K562 (cell line): ENCODE measurements at regions not wholly inside any gene's neighbourhood (a gene's known extent, or its start where the extent isn't known, plus 50 kb on each side); places are given as distances from the start of the nearest gene placed in this dataset.
"Not testable (repeated sequence)": the region's sequence is repeated elsewhere in the genome, so short reads cannot be mapped to it uniquely, and the experiment has no call there.

Source experiments
- ATAC-seq: fragments of 200-7000 bp; cut with Tn5 transposase; 3 replicates; pipeline ENCODE4 v1.9.1; 2020; ENCODE audit warnings: moderate library complexity
- BruUV-seq: library from RNA; stranded (reverse); fragments of 400-500 nt; replicated peaks from 2 replicates; lab custom pipeline; 2021; lab: Mats Ljungman, UMichigan
- CTCF ChIA-PET: fragments of 300-600 bp; formaldehyde crosslinking; extraction: SDS; loops from one replicate; lab custom pipeline; 2021; ENCODE audit warnings: low intra/inter-chr PET ratio; lab: Yijun Ruan, JAX
- POLR2A ChIA-PET: fragments of 300-600, 350-650 bp; sonication (Branson Sonifier 250); formaldehyde crosslinking; extraction: SDS; loops from one replicate; lab custom pipeline; 2021; ENCODE audit warnings: antibody characterized with exemption, inconsistent platforms; lab: Yijun Ruan, JAX
- DNase-seq, 4 experiments: peaks; one replicate each; pipeline versions ENCODE4 v3.0.0 to v3.0.0-alpha.2; 2011 to 2018; ENCODE audit warnings: low spot score in 3 of 4, mixed read lengths in 3 of 4; ENCODE audit errors: extremely low read depth in 1 of 4
- FAIRE-seq: peaks from 2 replicates; lab custom pipeline; 2011; peaks lifted over from hg19 to GRCh38; lab: Jason Lieb, UNC
- H2AFZ ChIP-seq: 2 replicates; pipeline ENCODE4 v1.6.0; 2011; ENCODE audit warnings: low read depth, low read length, control low read depth, inconsistent platforms
- H3K27ac ChIP-seq: fragments of 200-600 bp; 3 replicates; pipeline ENCODE4 v1.8.0; 2011; ENCODE audit warnings: low read depth, mild to moderate bottlenecking, control low read depth, inconsistent platforms, low read length, moderate library complexity, mixed read lengths; ENCODE audit errors: extremely low read depth
- H3K27me3 ChIP-seq, 2 experiments: fragments of 300-600 bp in 1 of 2; 2 replicates in 1 of 2; 3 replicates in 1 of 2; pipeline versions ENCODE4 v1.6.0 to v1.8.0; 2011; ENCODE audit warnings: inconsistent platforms in 2 of 2, low read length in 2 of 2, mild to moderate bottlenecking in 1 of 2, mixed read lengths in 1 of 2, moderate library complexity in 1 of 2; ENCODE audit not compliant: control insufficient read depth in 2 of 2, insufficient read depth in 2 of 2
- H3K36me3 ChIP-seq: fragments of 300-600 bp; 3 replicates; pipeline ENCODE4 v1.8.0; 2011; ENCODE audit warnings: mild to moderate bottlenecking, low read length, inconsistent platforms; ENCODE audit not compliant: control insufficient read depth, insufficient read depth
- H3K4me1 ChIP-seq, 2 experiments: fragments of 200-600 bp in 1 of 2; replicated peaks in 1 of 2; 2 replicates in 1 of 2; 3 replicates in 1 of 2; pipeline versions ENCODE4 v1.5.1 to v1.8.0; 2011; ENCODE audit warnings: inconsistent platforms in 2 of 2, low read length in 2 of 2, mild to moderate bottlenecking in 1 of 2, mixed read lengths in 1 of 2, moderate library complexity in 1 of 2; ENCODE audit not compliant: control insufficient read depth in 2 of 2, insufficient read depth in 2 of 2
- H3K4me2 ChIP-seq: 2 replicates; pipeline ENCODE4 v1.6.1; 2011; ENCODE audit warnings: low read length, control low read depth, inconsistent platforms, mixed read lengths; ENCODE audit not compliant: insufficient read depth
- H3K4me3 ChIP-seq: fragments of 200-600 bp; sonication (generic), shearing (Covaris generic); 2 replicates; pipeline ENCODE4 v1.5.1; 2016; ENCODE audit warnings: control low read depth, inconsistent platforms
- H3K79me2 ChIP-seq: fragments of 200-600 bp; 3 replicates; pipeline ENCODE4 v1.8.0; 2011; ENCODE audit warnings: low read length, inconsistent platforms; ENCODE audit not compliant: control insufficient read depth, insufficient read depth
- H3K9ac ChIP-seq, 2 experiments: 2 replicates each; pipeline versions ENCODE4 v1.6.0 to v1.6.1; 2011; ENCODE audit warnings: low read depth in 2 of 2, low read length in 2 of 2, control low read depth in 1 of 2, inconsistent platforms in 1 of 2, mild to moderate bottlenecking in 1 of 2, mixed read lengths in 1 of 2; ENCODE audit not compliant: insufficient read depth in 1 of 2
- H3K9me1 ChIP-seq: one replicate; pipeline ENCODE4 v1.6.0; 2011; ENCODE audit warnings: inconsistent platforms, mild to moderate bottlenecking, low read length, moderate library complexity; ENCODE audit not compliant: control insufficient read depth, insufficient read depth
- H3K9me3 ChIP-seq: replicated peaks from 2 replicates; pipeline ENCODE4 v1.5.1; 2011; ENCODE audit warnings: low read depth, low read length, inconsistent platforms; ENCODE audit not compliant: control insufficient read depth, insufficient read depth
- H4K20me1 ChIP-seq: replicated peaks from 2 replicates; pipeline ENCODE4 v1.6.1; 2011; ENCODE audit warnings: low read length, inconsistent platforms, mixed read lengths; ENCODE audit not compliant: control insufficient read depth, insufficient read depth
- ARID1B ChIP-seq: fragments of 450-650 bp; IDR thresholded peaks from 2 replicates; pipeline ENCODE4 v1.6.1; 2016; ENCODE audit warnings: antibody characterized with exemption, mild to moderate bottlenecking, inconsistent platforms
- BDP1 ChIP-seq: IDR thresholded peaks from 3 replicates; pipeline ENCODE4 v1.6.1; 2011; ENCODE audit not compliant: insufficient read length, insufficient read depth
- BMI1 ChIP-seq: fragments of 150-350 bp; IDR thresholded peaks from 2 replicates; pipeline ENCODE4 v1.6.1; 2014; ENCODE audit warnings: low read length
- FOXK1 ChIP-seq: sonication (generic); formaldehyde crosslinking; IDR thresholded peaks from 2 replicates; pipeline ENCODE4 v1.8.0; 2022; ENCODE audit warnings: missing genetic modification reagents, mild to moderate bottlenecking, borderline replicate concordance
- FUS ChIP-seq: fragments of 200-400 bp; formaldehyde crosslinking; optimal IDR thresholded peaks from 2 replicates; pipeline ENCODE3; 2017; ENCODE audit warnings: low read depth, low read length
- NR2C2 ChIP-seq, 2 experiments: fragments of 200-800 bp in 1 of 2; sonication (Bioruptor generic) in 1 of 2; sonication (generic) in 1 of 2; formaldehyde crosslinking in 1 of 2; IDR thresholded peaks; 2 replicates each; pipeline versions ENCODE4 v1.6.1 to v1.8.0; 2016 to 2022; ENCODE audit warnings: mild to moderate bottlenecking in 1 of 2, missing compliant biosample characterization in 1 of 2, missing genetic modification characterization in 1 of 2, missing genetic modification reagents in 1 of 2
- ZNF146 ChIP-seq: IDR thresholded peaks from one replicate; pipeline ENCODE4 v1.6.1; 2018; ENCODE audit warnings: missing compliant biosample characterization; ENCODE audit not compliant: unreplicated experiment
- ZNF445 ChIP-seq: fragments of 250-450 bp; sonication (Bioruptor Pico); IDR thresholded peaks from 2 replicates; pipeline ENCODE4 v1.4.0; 2020; ENCODE audit warnings: low read depth, mild to moderate bottlenecking, moderate library complexity
- WGBS: fragments of 100-300 bp; shearing (Covaris generic); methylation state at CpG from one replicate; pipeline ENCODE4 v1.1.6; 2016; ENCODE audit warnings: low coverage, mixed read lengths; ENCODE audit not compliant: insufficient coverage; ENCODE audit errors: missing lambda C conversion rate; 5-methylcytosine and 5-hydroxymethylcytosine counted together
- in situ Hi-C: fragments of 300-500 bp; cut with MboI; formaldehyde crosslinking; loops from 4 replicates; pipeline ENCODE4 v1.15.0; 2018; ENCODE audit warnings: inconsistent platforms, mixed read lengths
- intact Hi-C: fragments of 100-400 bp; cut with micrococcal nuclease; formaldehyde crosslinking; loops from 2 replicates; pipeline ENCODE4 v1.14.2; 2022

GRCh38 chr15:83335542-83335941 is 51.1 kb upstream of the BNC1 start:
- no CpG with 5 or more reads among the region's 1 CpG for WGBS
- H3K9ac ChIP-seq, ATAC-seq, BruUV-seq, intact Hi-C loops, H3K79me2 ChIP-seq, DNase-seq, H3K9me1 ChIP-seq, H4K20me1 ChIP-seq, H3K36me3 ChIP-seq, H2AFZ ChIP-seq, H3K9me3 ChIP-seq, H3K27me3 ChIP-seq, H3K27ac ChIP-seq, H3K4me3 ChIP-seq, CTCF ChIA-PET, FAIRE-seq, H3K4me1 ChIP-seq, in situ Hi-C loops, POLR2A ChIA-PET, H3K4me2 ChIP-seq: not testable (repeated sequence)
- TF ChIP-seq ZNF146 (CRISPR knock-in tag): peak; percentile 68

- Histone ChIP-seq H3K9me3 (no peaks in the 10 kb centered on the region), H3K4me1 (no peaks in the 10 kb centered on the region), H3K27ac (no peak overlapping the region), H3K9me1 (no peaks in the 10 kb centered on the region), H4K20me1 (no peaks in the 10 kb centered on the region), H3K36me3 (no peaks in the 10 kb centered on the region), H3K79me2 (no peaks in the 10 kb centered on the region), H3K27me3 (peaks cover 2 to 4% of the 10 kb centered on the region in 2 experiments; a peak in 2 of 5 replicates), H3K4me2 (no peak overlapping the region), H3K9ac (no peak overlapping the region), H3K4me3 (no peak overlapping the region)
- 0% methylated on average over 5 of the region's 5 CpGs for WGBS
- intact Hi-C loops (no loop called here), in situ Hi-C loops (no loop called here)
- DNase-seq (no peak), FAIRE-seq (no peak)
- POLR2A ChIA-PET: no interaction called here
- no TSS peak for BruUV-seq
- no peak for TF ChIP-seq FUS
- no peak for TF ChIP-seq BMI1
- no peak for TF ChIP-seq ZNF445 (CRISPR knock-in tag)
- no peak for TF ChIP-seq FOXK1 (CRISPR knock-in tag)
- TF ChIP-seq NR2C2 (CRISPR knock-in tag; IDR thresholded peaks at IDR 0.05): no peak
- no peak for TF ChIP-seq NR2C2 (tag; IDR thresholded peaks at IDR 0.05)
- no peak for TF ChIP-seq BDP1
- no peak for TF ChIP-seq ARID1B
- TF ChIP-seq, all 486 proteins: peak for 0
- CTCF ChIA-PET: no interaction called here
- no peak for ATAC-seq
- no peak overlapping the region for H2AFZ ChIP-seq
These were observed 54.9 kb upstream of the BNC1 start for GRCh38 chr15:83339396-83339795.
